DND-41 (cell line): ENCODE measurements at regions not wholly inside any gene's neighbourhood (a gene's known extent, or its start where the extent isn't known, plus 50 kb on each side); places are given as distances from the start of the nearest gene placed in this dataset.

Source experiments
- ATAC-seq: fragments of 200-7000 bp; cut with Tn5 transposase; 3 replicates; pipeline ENCODE4 v1.9.1; 2021; ENCODE audit warnings: low read depth; ENCODE audit not compliant: insufficient read depth
- DNase-seq: peaks from one replicate; pipeline ENCODE4 v3.0.0-alpha.2; 2020
- H2AFZ ChIP-seq: 2 replicates; pipeline ENCODE4 v1.6.0; 2012; ENCODE audit warnings: low read depth, low read length
- H3K27ac ChIP-seq: 2 replicates; pipeline ENCODE4 v1.5.1; 2012; ENCODE audit warnings: low read length, inconsistent platforms
- H3K27me3 ChIP-seq: fragments of 200-600 bp; sonication (generic); 2 replicates; pipeline ENCODE4 v1.6.0; 2012; ENCODE audit warnings: low read length, mild to moderate bottlenecking, inconsistent platforms; ENCODE audit not compliant: insufficient read depth, poor library complexity
- H3K36me3 ChIP-seq: 2 replicates; pipeline ENCODE4 v1.5.1; 2012; ENCODE audit warnings: low read length, inconsistent platforms; ENCODE audit not compliant: insufficient read depth
- H3K4me1 ChIP-seq: 2 replicates; pipeline ENCODE4 v1.5.1; 2012; ENCODE audit warnings: mild to moderate bottlenecking, low read length; ENCODE audit not compliant: insufficient read depth
- H3K4me2 ChIP-seq: 2 replicates; pipeline ENCODE4 v1.6.0; 2012; ENCODE audit warnings: mild to moderate bottlenecking, moderate library complexity, low read length, inconsistent platforms; ENCODE audit not compliant: insufficient read depth
- H3K4me3 ChIP-seq, 2 experiments: fragments of 200-600 bp in 1 of 2; shearing (Covaris generic) in 1 of 2; 2 replicates each; pipeline ENCODE4 v1.5.1; 2012 to 2016; ENCODE audit warnings: inconsistent platforms in 2 of 2, low read length in 2 of 2, mild to moderate bottlenecking in 2 of 2, low read depth in 1 of 2, moderate library complexity in 1 of 2
- H3K79me2 ChIP-seq: 2 replicates; pipeline ENCODE4 v1.6.0; 2012; ENCODE audit warnings: low read length, inconsistent platforms; ENCODE audit not compliant: insufficient read depth
- H3K9ac ChIP-seq: 2 replicates; pipeline ENCODE4 v1.6.0; 2012; ENCODE audit warnings: low read depth, mild to moderate bottlenecking, inconsistent platforms, low read length, moderate library complexity
- H3K9me3 ChIP-seq: 2 replicates; pipeline ENCODE4 v1.5.1; 2012; ENCODE audit warnings: low read length, moderate library complexity, mild to moderate bottlenecking, inconsistent platforms; ENCODE audit not compliant: insufficient read depth, severe bottlenecking
- H4K20me1 ChIP-seq: 2 replicates; pipeline ENCODE4 v1.6.0; 2012; ENCODE audit warnings: low read length; ENCODE audit not compliant: insufficient read depth
- CTCF ChIP-seq: IDR thresholded peaks from 2 replicates; pipeline ENCODE4 v1.5.1; 2012; ENCODE audit warnings: borderline replicate concordance, low read length, moderate library complexity, mild to moderate bottlenecking; ENCODE audit not compliant: poor library complexity, severe bottlenecking; ENCODE audit errors: extremely low read depth
- EZH2 ChIP-seq: IDR thresholded peaks from 3 replicates; pipeline ENCODE4 v1.6.1; 2012; ENCODE audit warnings: borderline replicate concordance, low read depth, mild to moderate bottlenecking, moderate library complexity, low read length, inconsistent platforms; ENCODE audit not compliant: severe bottlenecking

- no peak overlapping the region for H3K4me3 ChIP-seq
- H4K20me1 ChIP-seq: no peaks in the 10 kb centered on the region
- H3K79me2 ChIP-seq: no peaks in the 10 kb centered on the region
- H3K27ac ChIP-seq: no peak overlapping the region
- no peaks in the 10 kb centered on the region for H3K27me3 ChIP-seq
- DNase-seq (no peak), ATAC-seq (no peak)
- H3K36me3 ChIP-seq: no peaks in the 10 kb centered on the region
- no peak overlapping the region for H3K9ac ChIP-seq
- TF ChIP-seq CTCF: no peak
- no peak for TF ChIP-seq EZH2
- H3K4me2 ChIP-seq: no peak overlapping the region
- H2AFZ ChIP-seq: no peak overlapping the region
- H3K4me1 ChIP-seq: no peaks in the 10 kb centered on the region
- no peaks in the 10 kb centered on the region for H3K9me3 ChIP-seq
Observed at GRCh38 chr3:34033839-34034238, 235.4 kb downstream of the PDCD6IP start.

- H3K79me2 ChIP-seq: no peaks in the 10 kb centered on the region
- no peak overlapping the region for H2AFZ ChIP-seq
- no peak for DNase-seq
- H3K4me1 ChIP-seq: no peaks in the 10 kb centered on the region
- no peak for TF ChIP-seq CTCF
- no peak for TF ChIP-seq EZH2
- no peak overlapping the region for H3K4me2 ChIP-seq
- no peak for ATAC-seq
- no peaks in the 10 kb centered on the region for H3K27me3 ChIP-seq
- no peak overlapping the region for H3K4me3 ChIP-seq
- H3K9ac ChIP-seq: no peak overlapping the region
- H4K20me1 ChIP-seq: no peaks in the 10 kb centered on the region
- no peak overlapping the region for H3K27ac ChIP-seq
- H3K9me3 ChIP-seq: no peaks in the 10 kb centered on the region
- no peaks in the 10 kb centered on the region for H3K36me3 ChIP-seq
Observed at GRCh38 chr3:34034840-34035239, 236.4 kb downstream of the PDCD6IP start.

GRCh38 chr3:34035775-34036174 is 237.3 kb downstream of the PDCD6IP start:
- H3K36me3 ChIP-seq: no peaks in the 10 kb centered on the region
- DNase-seq (no peak), ATAC-seq (no peak)
- H3K9ac ChIP-seq: no peak overlapping the region
- H3K27me3 ChIP-seq: no peaks in the 10 kb centered on the region
- H3K27ac ChIP-seq: no peak overlapping the region
- H3K4me3 ChIP-seq: no peak overlapping the region
- no peaks in the 10 kb centered on the region for H3K9me3 ChIP-seq
- no peaks in the 10 kb centered on the region for H3K79me2 ChIP-seq
- no peak overlapping the region for H3K4me2 ChIP-seq
- H2AFZ ChIP-seq: no peak overlapping the region
- TF ChIP-seq EZH2: no peak
- TF ChIP-seq CTCF: no peak
- no peaks in the 10 kb centered on the region for H3K4me1 ChIP-seq
- H4K20me1 ChIP-seq: no peaks in the 10 kb centered on the region

GRCh38 chr3:34037260-34037659 is 238.8 kb downstream of the PDCD6IP start:
- ATAC-seq (no peak), DNase-seq (no peak)
- no peak overlapping the region for H3K4me2 ChIP-seq
- H3K9ac ChIP-seq: no peak overlapping the region
- H2AFZ ChIP-seq: no peak overlapping the region
- no peaks in the 10 kb centered on the region for H3K27me3 ChIP-seq
- H4K20me1 ChIP-seq: no peaks in the 10 kb centered on the region
- no peaks in the 10 kb centered on the region for H3K9me3 ChIP-seq
- no peak for TF ChIP-seq EZH2
- no peak for TF ChIP-seq CTCF
- no peak overlapping the region for H3K4me3 ChIP-seq
- H3K36me3 ChIP-seq: no peaks in the 10 kb centered on the region
- no peaks in the 10 kb centered on the region for H3K4me1 ChIP-seq
- no peak overlapping the region for H3K27ac ChIP-seq
- H3K79me2 ChIP-seq: no peaks in the 10 kb centered on the region
